ENCODE measurements at regions not wholly inside any gene's neighbourhood (a gene's known extent, or its start where the extent isn't known, plus 50 kb on each side); places are given as distances from the start of the nearest gene placed in this dataset.

- H4K5ac ChIP-seq (ENCODE audit: insufficient read length, low read depth, low read length), result no peak overlapping the region
- no peak overlapping the region for H2BK20ac ChIP-seq (ENCODE audit: low read length)
- H3K27me3 ChIP-seq (replicated peaks in 1 of 4; ENCODE audit: control insufficient read depth in 3 of 4, extremely low read depth in 1 of 4, insufficient read depth in 3 of 4, low read length in 3 of 4), result no peaks in the 10 kb centered on the region
- ChIA-PET POLR2A (ENCODE audit: partially characterized antibody) (no interaction called here), CTCF (ENCODE audit: partially characterized antibody) (interaction anchor here (0.6 to 1.9 kb wide), 9 partner anchors 10 to 1300 kb away, joined by 3 to 9 read pairs (median 3); no protein-coding TSS in a partner anchor)
- H3K56ac ChIP-seq (replicated peaks; ENCODE audit: insufficient read length, low read depth, low read length), result no peak overlapping the region
- H3K23me2 ChIP-seq (ENCODE audit: low read depth, low read length), result no peaks in the 10 kb centered on the region
- no peak overlapping the region for H3K14ac ChIP-seq (ENCODE audit: insufficient read length)
- no peaks in the 10 kb centered on the region for H3K9me3 ChIP-seq (ENCODE audit: insufficient read depth in 2 of 2, low read depth in 1 of 2, low read length in 1 of 2)
- FAIRE-seq (no peak), DNase-seq (ENCODE audit: low read depth in 1 of 2, low spot score in 2 of 2) (no peak)
- no peaks in the 10 kb centered on the region for H3K36me3 ChIP-seq (ENCODE audit: control insufficient read depth in 2 of 4, insufficient read depth in 4 of 4, low read length in 3 of 4)
- no peak overlapping the region for H3K23ac ChIP-seq (ENCODE audit: insufficient read length)
- no peak overlapping the region for H3K27ac ChIP-seq (ENCODE audit: low read depth, low read length)
- H4K20me1 ChIP-seq (replicated peaks in 1 of 2; ENCODE audit: control insufficient read depth in 1 of 2, insufficient read depth in 2 of 2, low read length in 2 of 2), result no peaks in the 10 kb centered on the region
- H3K9ac ChIP-seq (replicated peaks in 1 of 4; ENCODE audit: extremely low read depth in 1 of 4, low read depth in 3 of 4, low read length in 3 of 4), result no peak overlapping the region
- no peak overlapping the region for H4K91ac ChIP-seq (replicated peaks; ENCODE audit: insufficient read length, low read length)
- H2BK120ac ChIP-seq (replicated peaks; ENCODE audit: low read depth, low read length), result no peak overlapping the region
- no peak overlapping the region for H2AK5ac ChIP-seq (ENCODE audit: low read depth, low read length)
- H2BK15ac ChIP-seq (ENCODE audit: low read length), result no peak overlapping the region
- H3K79me1 ChIP-seq (ENCODE audit: low read depth, low read length), result no peaks in the 10 kb centered on the region
- no peaks in the 10 kb centered on the region for H3K79me2 ChIP-seq (ENCODE audit: control insufficient read depth in 1 of 2, insufficient read depth in 2 of 2, low read length in 2 of 2)
- H2BK12ac ChIP-seq (ENCODE audit: low read depth, low read length), result no peak overlapping the region
- WGBS, 2 experiments (ENCODE audit: extremely low coverage in 1 of 2, insufficient coverage in 1 of 2, insufficient read length in 1 of 2, insufficient replicate concordance in 2 of 2, low coverage in 1 of 2, low lambda C conversion rate in 2 of 2, missing lambda C conversion rate in 1 of 2), result 100% methylated on average over 3 of the region's 3 CpGs; no CpG with 5 or more reads in 1 of the 2 experiments
- no peaks in the 10 kb centered on the region for H3K4me1 ChIP-seq (replicated peaks in 1 of 4; ENCODE audit: control insufficient read depth in 3 of 4, insufficient read depth in 4 of 4, low read length in 3 of 4)
- no peak overlapping the region for H2AFZ ChIP-seq (ENCODE audit: low read length)
- H3K4me3 ChIP-seq (ENCODE audit: extremely low read depth in 1 of 4, insufficient read depth in 2 of 4, low read depth in 3 of 4, low read length in 4 of 4), result no peak overlapping the region
- no peak overlapping the region for H4K8ac ChIP-seq (ENCODE audit: extremely low read depth, insufficient read depth, low read length)
- no peak for TF ChIP-seq CHD2 (IDR thresholded peaks at IDR 0.05; ENCODE audit: low read length)
- no peak for TF ChIP-seq SIN3A (conservative IDR thresholded peaks at IDR 0.05 in 1 of 2, IDR thresholded peaks at IDR 0.05 in 1 of 2; ENCODE audit: low read depth in 1 of 2, low read length in 2 of 2)
- TF ChIP-seq MAX (IDR thresholded peaks at IDR 0.05), result no peak
- TF ChIP-seq TAF7 (optimal IDR thresholded peaks at IDR 0.05; ENCODE audit: borderline replicate concordance, low read depth, low read length), result no peak
- TF ChIP-seq JUN (IDR thresholded peaks at IDR 0.05; ENCODE audit: low read depth, low read length), result no peak
- TF ChIP-seq TAF1 (IDR thresholded peaks at IDR 0.05; ENCODE audit: low read depth, low read length), result no peak
- TF ChIP-seq KDM5A (IDR thresholded peaks at IDR 0.05; ENCODE audit: low read length), result no peak
- no peak for TF ChIP-seq BACH1 (IDR thresholded peaks at IDR 0.05; ENCODE audit: low read length)
- TF ChIP-seq MAFK (IDR thresholded peaks at IDR 0.05; ENCODE audit: low read depth, low read length), result no peak
- no peak for TF ChIP-seq POLR2AphosphoS5 (IDR thresholded peaks at IDR 0.05; ENCODE audit: low read depth, low read length)
- TF ChIP-seq ATF2 (IDR thresholded peaks at IDR 0.05; ENCODE audit: low read length), result no peak
- no peak for TF ChIP-seq SP4 (IDR thresholded peaks at IDR 0.05; ENCODE audit: low read length)
- no peak for TF ChIP-seq SIX5 (IDR thresholded peaks at IDR 0.05; ENCODE audit: low read depth, low read length)
- TF ChIP-seq SP1 (IDR thresholded peaks at IDR 0.05; ENCODE audit: low read depth, low read length), result no peak
- TF ChIP-seq GTF2F1 (IDR thresholded peaks at IDR 0.05; ENCODE audit: borderline replicate concordance, low read depth, low read length), result no peak
- no peak overlapping the region for H3K18ac ChIP-seq (ENCODE audit: extremely low read depth, low read length)
- H3K4ac ChIP-seq (replicated peaks; ENCODE audit: insufficient read length, low read depth, low read length), result no peak overlapping the region
- no peak overlapping the region for H3K4me2 ChIP-seq (ENCODE audit: insufficient read depth in 1 of 2, low read depth in 2 of 2, low read length in 2 of 2)
- no peak overlapping the region for H2BK5ac ChIP-seq (ENCODE audit: low read depth, low read length)
Observed at GRCh38 chr10:111820471-111820870, 363.1 kb downstream of the GPAM start.

Measured in H1 (cell line).